ENCODE measurements at regions not wholly inside any gene's neighbourhood (a gene's known extent, or its start where the extent isn't known, plus 50 kb on each side); places are given as distances from the start of the nearest gene placed in this dataset.

DNA sequence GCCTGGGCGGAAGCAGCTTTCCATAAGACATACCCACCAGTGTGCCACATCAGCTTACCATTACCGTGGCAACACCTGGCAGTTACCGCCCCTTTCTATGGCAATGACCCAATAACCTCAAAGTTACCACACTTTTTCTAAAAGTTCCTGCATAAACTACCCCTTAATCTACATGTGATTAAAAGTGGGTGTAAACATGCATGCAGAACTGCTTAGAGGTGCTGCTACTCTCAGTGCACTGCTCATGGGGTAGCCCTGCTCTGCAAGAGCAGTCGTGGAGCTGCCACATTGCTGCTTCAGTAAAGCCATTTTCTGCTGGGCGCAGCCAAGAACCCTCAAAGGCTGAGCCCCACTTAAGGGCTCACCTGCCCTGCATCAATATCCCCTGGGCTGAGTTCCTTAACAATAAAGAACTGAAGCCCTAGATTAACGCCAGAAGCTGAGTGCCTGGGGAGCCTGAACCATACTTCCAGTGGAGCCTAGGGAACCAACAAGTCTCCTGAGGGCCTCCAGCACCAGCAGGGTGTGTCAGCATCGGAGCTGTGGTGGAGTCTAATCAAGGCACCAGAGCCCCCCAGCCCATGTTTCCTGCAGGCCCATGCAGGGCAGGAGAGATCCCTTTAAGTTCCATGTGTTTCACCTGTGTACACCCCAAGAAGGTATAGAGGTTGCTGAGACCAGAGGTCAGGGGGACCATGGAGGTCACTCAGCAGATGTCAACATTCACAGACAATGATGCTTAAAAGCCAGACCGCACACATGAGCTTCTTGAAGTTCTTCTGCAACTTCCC lies 1198.1 kb downstream of the UQCRFS1 start:
- TF ChIP-seq, protein P1, sequence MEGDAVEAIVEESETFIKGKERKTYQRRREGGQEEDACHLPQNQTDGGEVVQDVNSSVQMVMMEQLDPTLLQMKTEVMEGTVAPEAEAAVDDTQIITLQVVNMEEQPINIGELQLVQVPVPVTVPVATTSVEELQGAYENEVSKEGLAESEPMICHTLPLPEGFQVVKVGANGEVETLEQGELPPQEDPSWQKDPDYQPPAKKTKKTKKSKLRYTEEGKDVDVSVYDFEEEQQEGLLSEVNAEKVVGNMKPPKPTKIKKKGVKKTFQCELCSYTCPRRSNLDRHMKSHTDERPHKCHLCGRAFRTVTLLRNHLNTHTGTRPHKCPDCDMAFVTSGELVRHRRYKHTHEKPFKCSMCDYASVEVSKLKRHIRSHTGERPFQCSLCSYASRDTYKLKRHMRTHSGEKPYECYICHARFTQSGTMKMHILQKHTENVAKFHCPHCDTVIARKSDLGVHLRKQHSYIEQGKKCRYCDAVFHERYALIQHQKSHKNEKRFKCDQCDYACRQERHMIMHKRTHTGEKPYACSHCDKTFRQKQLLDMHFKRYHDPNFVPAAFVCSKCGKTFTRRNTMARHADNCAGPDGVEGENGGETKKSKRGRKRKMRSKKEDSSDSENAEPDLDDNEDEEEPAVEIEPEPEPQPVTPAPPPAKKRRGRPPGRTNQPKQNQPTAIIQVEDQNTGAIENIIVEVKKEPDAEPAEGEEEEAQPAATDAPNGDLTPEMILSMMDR (IDR thresholded peaks at IDR 0.05): no peak
- TF ChIP-seq POLR2A (IDR thresholded peaks at IDR 0.05): no peak
